Small intestine (tissue), 7 donors: ENCODE measurements at regions not wholly inside any gene's neighbourhood (a gene's known extent, or its start where the extent isn't known, plus 50 kb on each side); places are given as distances from the start of the nearest gene placed in this dataset.

Experiments used
- DNase-seq, 2 donors: peaks; one replicate each; pipeline versions ENCODE4 v3.0.0 to v3.0.0-alpha.2; 2013
- FAIRE-seq: peaks from 2 replicates; lab custom pipeline; 2012; peaks lifted over from hg19 to GRCh38; lab: Jason Lieb, UNC
- H3K27ac ChIP-seq, 3 donors: one replicate each; pipeline ENCODE4 v1.5.1; 2013; ENCODE audit warnings: low read length in 2 of 3, mild to moderate bottlenecking in 2 of 3, control low read depth in 1 of 3, inconsistent platforms in 1 of 3, low read depth in 1 of 3, moderate library complexity in 1 of 3
- H3K27me3 ChIP-seq, 3 donors: one replicate each; pipeline ENCODE4 v1.6.1; 2013; ENCODE audit warnings: low read length in 3 of 3, inconsistent platforms in 1 of 3; ENCODE audit not compliant: control insufficient read depth in 3 of 3, insufficient read depth in 3 of 3
- H3K36me3 ChIP-seq, 3 donors: one replicate each; pipeline ENCODE4 v1.6.1; 2013; ENCODE audit warnings: low read length in 3 of 3, inconsistent platforms in 1 of 3, low read depth in 1 of 3, mild to moderate bottlenecking in 1 of 3, moderate library complexity in 1 of 3; ENCODE audit not compliant: control insufficient read depth in 3 of 3, insufficient read depth in 2 of 3
- H3K4me1 ChIP-seq, 3 donors: one replicate each; pipeline ENCODE4 v1.6.1; 2013; ENCODE audit warnings: low read length in 2 of 3, inconsistent platforms in 1 of 3, low read depth in 1 of 3, mild to moderate bottlenecking in 1 of 3, moderate library complexity in 1 of 3; ENCODE audit not compliant: control insufficient read depth in 3 of 3, insufficient read depth in 2 of 3
- H3K4me3 ChIP-seq, 3 donors: one replicate each; pipeline ENCODE4 v1.5.1; 2013; ENCODE audit warnings: low read length in 3 of 3, control low read depth in 1 of 3, inconsistent platforms in 1 of 3, low read depth in 1 of 3, mild to moderate bottlenecking in 1 of 3, moderate library complexity in 1 of 3
- H3K9me3 ChIP-seq, 2 donors: one replicate each; pipeline ENCODE4 v1.6.1; 2013; ENCODE audit warnings: low read depth in 1 of 2, low read length in 1 of 2; ENCODE audit not compliant: control insufficient read depth in 2 of 2, insufficient read depth in 1 of 2
- WGBS, 3 donors: extraction: QIAGEN DNeasy Blood & Tissue Kit; methylation state at CpG; one replicate each; pipeline ENCODE4 v1.1.7; 2013; 5-methylcytosine and 5-hydroxymethylcytosine counted together
- donor health status: healthy with polysubstance abuse.
- donor health status: control.
- donor health status: control.
- donor health status: Bipolar disorder and iron deficiency.
- donor health status: healthy.

DNA sequence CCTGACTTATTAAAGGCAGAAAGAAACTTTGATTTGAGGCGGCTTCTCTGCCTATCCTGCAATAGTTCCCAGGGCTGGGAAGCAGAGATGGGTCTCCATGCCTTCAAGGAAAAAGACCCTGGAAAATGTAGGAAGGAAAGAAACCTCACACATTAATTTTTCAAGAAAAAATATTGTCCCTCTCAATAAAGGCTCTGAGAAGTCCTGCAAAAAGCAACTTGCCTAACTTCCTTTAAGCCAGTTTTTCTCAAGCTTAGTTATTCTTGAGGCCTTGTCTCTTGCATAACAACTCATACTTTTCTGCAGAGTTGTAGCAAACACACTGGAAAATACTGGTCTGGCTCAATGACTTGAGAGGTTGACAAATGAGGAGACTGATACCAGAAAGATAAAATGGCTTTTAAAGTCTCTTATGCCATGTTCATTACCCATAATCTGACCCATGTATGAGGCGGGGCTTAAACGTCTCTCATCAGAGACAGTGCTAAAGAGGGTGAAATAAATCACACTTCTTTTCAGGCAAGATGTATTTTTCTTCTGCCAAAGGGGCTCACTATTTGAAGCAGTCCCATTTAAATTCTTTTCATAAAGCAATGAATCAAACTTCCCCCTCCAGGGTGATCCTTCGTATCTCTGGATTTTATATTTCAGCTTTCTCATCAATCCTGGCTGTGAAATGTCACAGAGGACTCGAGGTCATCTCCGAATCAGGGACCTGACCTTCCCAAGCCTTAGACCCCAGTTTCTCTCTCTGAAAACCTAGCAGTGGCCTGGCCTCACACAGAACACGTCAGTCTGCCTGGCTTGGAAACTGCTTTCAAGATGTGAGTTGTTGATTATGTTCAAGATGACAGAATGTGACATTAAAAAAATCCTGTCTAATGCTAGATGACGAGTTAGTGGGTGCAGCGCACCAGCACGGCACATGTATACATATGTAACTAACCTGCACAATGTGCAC, 82.3 kb upstream of the KCNG1 start:
- Histone ChIP-seq H3K4me3 (no peak overlapping the region), H3K27ac (peak overlapping the region in 1 of 3 donors; percentile 25), H3K9me3 (peaks cover 0 to 4% of the 10 kb centered on the region in 2 donors), H3K4me1 (peaks cover 0 to 11% (median 0%) of the 10 kb centered on the region in 3 donors), H3K27me3 (peaks cover 0 to 2% (median 0%) of the 10 kb centered on the region in 3 donors), H3K36me3 (no peaks in the 10 kb centered on the region)
- 67 to 81% (median 69%) methylated on average over 10 of the region's 10 CpGs for WGBS, 3 donors
- DNase-seq (no peak), FAIRE-seq (no peak)

DNA sequence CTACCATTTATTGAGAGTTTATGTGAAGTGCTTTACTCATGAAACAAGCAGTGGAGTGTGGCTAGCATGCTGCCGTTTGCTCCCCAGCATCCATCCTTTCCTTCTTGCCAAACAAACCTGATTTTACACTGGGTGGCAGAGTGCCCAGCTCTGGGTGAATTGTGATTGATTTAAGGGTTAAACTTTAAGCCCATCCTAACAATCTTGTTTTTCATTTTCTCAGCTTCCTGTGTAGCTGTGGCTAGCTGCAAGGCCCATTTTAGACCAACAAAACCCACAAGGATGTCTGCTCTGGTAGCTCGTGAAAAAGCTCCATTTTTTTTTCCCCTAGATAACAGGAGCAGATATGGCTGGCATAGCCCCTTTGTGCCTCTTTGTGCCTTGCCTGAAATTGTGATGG, 77.7 kb upstream of the KCNG1 start:
- H3K27me3 ChIP-seq: peaks cover 0 to 2% (median 0%) of the 10 kb centered on the region in 3 donors
- H3K4me1 ChIP-seq: peaks cover 0 to 39% (median 0%) of the 10 kb centered on the region in 3 donors
- no peak overlapping the region for H3K4me3 ChIP-seq
- FAIRE-seq (no peak), DNase-seq (no peak)
- H3K9me3 ChIP-seq: peaks cover 0 to 4% of the 10 kb centered on the region in 2 donors
- no peak overlapping the region for H3K27ac ChIP-seq
- 13 to 33% (median 19%) methylated on average over 2 of the region's 2 CpGs for WGBS, 3 donors
- no peaks in the 10 kb centered on the region for H3K36me3 ChIP-seq

DNA sequence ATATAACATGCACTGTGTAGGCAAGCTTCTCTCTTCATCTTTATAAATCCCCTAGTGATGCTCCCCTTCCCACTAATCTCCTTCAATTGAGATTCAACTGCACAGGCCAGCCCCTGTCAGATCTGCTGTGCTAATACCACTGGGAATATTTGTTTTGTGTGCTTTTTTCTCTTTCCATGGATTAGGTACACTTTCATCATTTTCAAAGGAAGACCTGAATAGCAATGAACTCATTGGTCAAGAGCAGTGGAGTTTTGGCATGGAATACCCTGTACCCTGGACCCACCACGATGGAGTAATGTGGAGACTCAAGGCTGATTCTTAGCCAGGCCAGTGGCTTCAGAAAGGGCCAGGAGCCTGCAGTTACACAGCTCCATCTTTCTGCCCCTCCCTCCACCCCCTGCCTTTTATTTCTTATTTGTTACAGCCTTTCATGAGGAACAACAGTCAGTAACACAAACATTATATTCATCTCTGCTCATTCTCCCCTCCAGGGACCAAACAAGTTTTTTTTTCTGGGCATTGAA, 75.4 kb upstream of the KCNG1 start:
- DNase-seq (no peak), FAIRE-seq (no peak)
- Histone ChIP-seq H3K27ac (peak overlapping the region in 2 of 3 donors; percentile 16 to 84), H3K4me1 (peaks cover 0 to 40% (median 0%) of the 10 kb centered on the region in 3 donors), H3K4me3 (no peak overlapping the region), H3K36me3 (no peaks in the 10 kb centered on the region), H3K9me3 (peaks cover 0 to 4% of the 10 kb centered on the region in 2 donors), H3K27me3 (peaks cover 0 to 2% (median 0%) of the 10 kb centered on the region in 3 donors)
- 5 to 42% (median 6%) methylated on average over 1 of the region's 1 CpG for WGBS, 3 donors

GRCh38 chr20:51097351-51098120, 74.6 kb upstream of the KCNG1 start:
- peaks cover 0 to 2% (median 0%) of the 10 kb centered on the region in 3 donors for H3K27me3 ChIP-seq
- peak; percentile 84 to 87 for DNase-seq
- H3K4me1 ChIP-seq: peaks cover 0 to 47% (median 0%) of the 10 kb centered on the region in 3 donors
- H3K9me3 ChIP-seq: peaks cover 0 to 4% of the 10 kb centered on the region in 2 donors
- H3K4me3 ChIP-seq: no peak overlapping the region
- FAIRE-seq: no peak
- no peaks in the 10 kb centered on the region for H3K36me3 ChIP-seq
- peak overlapping the region; percentile 56 to 84 (median 64) for H3K27ac ChIP-seq
- 30 to 62% (median 51%) methylated on average over 8 of the region's 8 CpGs for WGBS, 3 donors

- Histone ChIP-seq H3K4me3 (no peak overlapping the region), H3K4me1 (peaks cover 0 to 55% (median 0%) of the 10 kb centered on the region in 3 donors), H3K9me3 (peaks cover 0 to 4% of the 10 kb centered on the region in 2 donors), H3K27ac (peak overlapping the region; percentile 25 to 84 (median 73)), H3K36me3 (no peaks in the 10 kb centered on the region), H3K27me3 (peaks cover 0 to 8% (median 0%) of the 10 kb centered on the region in 3 donors)
- peak; percentile 49 to 77 for DNase-seq
- no peak for FAIRE-seq
- 22 to 61% (median 47%) methylated on average over 13 of the region's 13 CpGs for WGBS, 3 donors
Observed at GRCh38 chr20:51096582-51097267, 73.8 kb upstream of the KCNG1 start.

GRCh38 chr20:51095633-51096521, 73.0 kb upstream of the KCNG1 start:
- Histone ChIP-seq H3K4me3 (no peak overlapping the region), H3K9me3 (no peaks in the 10 kb centered on the region), H3K36me3 (no peaks in the 10 kb centered on the region), H3K27ac (peak overlapping the region; percentile 24 to 84 (median 73)), H3K27me3 (peaks cover 0 to 8% (median 2%) of the 10 kb centered on the region in 3 donors), H3K4me1 (peaks cover 0 to 52% (median 0%) of the 10 kb centered on the region in 3 donors)
- no peak for DNase-seq
- no peak for FAIRE-seq
- 63 to 69% (median 66%) methylated on average over 7 of the region's 7 CpGs for WGBS, 3 donors

DNA sequence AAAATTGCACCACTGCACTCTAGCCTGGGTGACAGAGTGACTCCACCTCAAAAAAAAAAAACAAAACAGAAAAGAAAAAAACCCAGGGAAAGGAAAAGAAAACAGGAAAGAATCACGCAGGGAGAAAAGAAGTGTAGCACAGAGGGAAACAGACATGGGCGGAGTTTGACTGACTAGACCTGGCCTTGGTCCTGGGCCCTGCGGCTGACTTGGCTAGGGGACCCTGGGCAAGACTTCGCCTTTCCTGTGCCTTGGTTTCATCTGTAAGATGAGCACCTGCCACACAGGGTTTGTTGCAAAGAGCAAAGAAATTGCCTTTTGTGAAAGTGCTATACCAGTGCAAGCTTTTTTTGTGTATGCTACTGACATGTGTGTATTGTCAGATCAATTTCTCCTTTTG, 71.3 kb upstream of the KCNG1 start:
- DNase-seq: no peak
- H3K27me3 ChIP-seq: peaks cover 0 to 13% (median 8%) of the 10 kb centered on the region in 3 donors
- H3K9me3 ChIP-seq: no peaks in the 10 kb centered on the region
- no peak overlapping the region for H3K4me3 ChIP-seq
- H3K4me1 ChIP-seq: peaks cover 0 to 46% (median 0%) of the 10 kb centered on the region in 3 donors
- H3K27ac ChIP-seq: no peak overlapping the region
- WGBS, 3 donors: 58 to 63% (median 61%) methylated on average over 4 of the region's 4 CpGs
- no peaks in the 10 kb centered on the region for H3K36me3 ChIP-seq
- FAIRE-seq: no peak
